ENCODE measurements at regions not wholly inside any gene's neighbourhood (a gene's known extent, or its start where the extent isn't known, plus 50 kb on each side); places are given as distances from the start of the nearest gene placed in this dataset.

DNA sequence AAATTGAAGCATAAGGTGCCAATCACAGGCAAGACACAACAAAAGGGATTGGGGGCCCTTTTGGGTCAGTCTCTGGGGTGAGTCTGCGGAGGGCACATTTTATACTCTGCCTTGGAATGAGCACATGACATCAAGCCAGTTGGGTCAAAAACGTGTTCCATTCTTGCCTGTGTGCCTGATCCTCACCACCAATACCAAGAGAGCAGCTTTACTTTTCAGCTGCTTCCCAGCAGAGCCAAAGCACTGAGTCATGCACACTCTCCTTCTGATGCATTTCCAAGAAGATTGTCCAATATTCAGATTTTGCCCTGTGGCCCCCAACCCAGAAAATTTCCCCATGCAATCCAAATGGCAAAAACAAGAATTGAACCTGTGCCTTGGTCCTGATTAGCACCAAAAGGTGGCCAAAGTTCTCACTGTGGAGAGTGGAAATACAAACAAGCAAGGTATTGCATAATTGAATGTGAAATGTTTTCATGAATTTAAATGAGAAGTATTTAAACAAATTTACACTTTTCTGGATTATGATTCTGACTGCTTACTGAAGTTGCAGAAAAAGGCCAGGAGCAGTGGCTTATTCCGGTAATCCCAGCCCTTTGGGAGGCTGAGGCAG, 217.8 kb upstream of the SOX9 start:
- 58% methylated on average over 3 of the region's 3 CpGs for WGBS (ENCODE audit: missing lambda C conversion rate)
- DNase-seq (ENCODE audit: low read depth in 1 of 2, low spot score in 1 of 2) (no peak), ATAC-seq (no peak), FAIRE-seq (no peak)
- H3K9me3 ChIP-seq, result peaks cover 8% of the 10 kb centered on the region; the same call in 1 of the 3 replicates
- POLR2A ChIA-PET, result no interaction called here
- H3K4me1 ChIP-seq, result no peaks in the 10 kb centered on the region
- no peak overlapping the region for H3K4me3 ChIP-seq
- no peak for TF ChIP-seq JUN (IDR thresholded peaks at IDR 0.05)
- no peak for TF ChIP-seq NR3C1 (IDR thresholded peaks at IDR 0.05)
- TF ChIP-seq, protein P1, sequence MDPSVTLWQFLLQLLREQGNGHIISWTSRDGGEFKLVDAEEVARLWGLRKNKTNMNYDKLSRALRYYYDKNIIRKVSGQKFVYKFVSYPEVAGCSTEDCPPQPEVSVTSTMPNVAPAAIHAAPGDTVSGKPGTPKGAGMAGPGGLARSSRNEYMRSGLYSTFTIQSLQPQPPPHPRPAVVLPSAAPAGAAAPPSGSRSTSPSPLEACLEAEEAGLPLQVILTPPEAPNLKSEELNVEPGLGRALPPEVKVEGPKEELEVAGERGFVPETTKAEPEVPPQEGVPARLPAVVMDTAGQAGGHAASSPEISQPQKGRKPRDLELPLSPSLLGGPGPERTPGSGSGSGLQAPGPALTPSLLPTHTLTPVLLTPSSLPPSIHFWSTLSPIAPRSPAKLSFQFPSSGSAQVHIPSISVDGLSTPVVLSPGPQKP (IDR thresholded peaks at IDR 0.05; ENCODE audit: low read depth, low read length), result no peak
- no peak for TF ChIP-seq JUNB (IDR thresholded peaks at IDR 0.05)
- no peak for TF ChIP-seq SMC3 (IDR thresholded peaks at IDR 0.05)
- no peak for TF ChIP-seq TFCP2L1 (CRISPR knock-in tag; IDR thresholded peaks at IDR 0.05)
- TF ChIP-seq, protein P2, sequence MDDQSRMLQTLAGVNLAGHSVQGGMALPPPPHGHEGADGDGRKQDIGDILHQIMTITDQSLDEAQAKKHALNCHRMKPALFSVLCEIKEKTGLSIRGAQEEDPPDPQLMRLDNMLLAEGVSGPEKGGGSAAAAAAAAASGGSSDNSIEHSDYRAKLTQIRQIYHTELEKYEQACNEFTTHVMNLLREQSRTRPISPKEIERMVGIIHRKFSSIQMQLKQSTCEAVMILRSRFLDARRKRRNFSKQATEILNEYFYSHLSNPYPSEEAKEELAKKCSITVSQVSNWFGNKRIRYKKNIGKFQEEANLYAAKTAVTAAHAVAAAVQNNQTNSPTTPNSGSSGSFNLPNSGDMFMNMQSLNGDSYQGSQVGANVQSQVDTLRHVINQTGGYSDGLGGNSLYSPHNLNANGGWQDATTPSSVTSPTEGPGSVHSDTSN (IDR thresholded peaks at IDR 0.05), result no peak
- no peak for TF ChIP-seq NPAS2 (CRISPR knock-in tag; IDR thresholded peaks at IDR 0.05; ENCODE audit: borderline replicate concordance)
- TF ChIP-seq GATA3 (IDR thresholded peaks at IDR 0.05; ENCODE audit: borderline replicate concordance), result no peak
- TF ChIP-seq FOXS1 (CRISPR knock-in tag; IDR thresholded peaks at IDR 0.05), result no peak
- TF ChIP-seq TP53 (CRISPR knock-in tag; IDR thresholded peaks at IDR 0.05), result no peak
- TF ChIP-seq, protein P3, sequence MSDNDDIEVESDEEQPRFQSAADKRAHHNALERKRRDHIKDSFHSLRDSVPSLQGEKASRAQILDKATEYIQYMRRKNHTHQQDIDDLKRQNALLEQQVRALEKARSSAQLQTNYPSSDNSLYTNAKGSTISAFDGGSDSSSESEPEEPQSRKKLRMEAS (IDR thresholded peaks at IDR 0.05), result no peak
- no peak for TF ChIP-seq ZNF302 (CRISPR knock-in tag; IDR thresholded peaks at IDR 0.05)
- no peak for TF ChIP-seq PHF8 (IDR thresholded peaks at IDR 0.05; ENCODE audit: borderline replicate concordance, low read depth)
- H3K27ac ChIP-seq, result no peak overlapping the region
- CTCF ChIA-PET, result no interaction called here
- no peak overlapping the region for H3K4me2 ChIP-seq

DNA sequence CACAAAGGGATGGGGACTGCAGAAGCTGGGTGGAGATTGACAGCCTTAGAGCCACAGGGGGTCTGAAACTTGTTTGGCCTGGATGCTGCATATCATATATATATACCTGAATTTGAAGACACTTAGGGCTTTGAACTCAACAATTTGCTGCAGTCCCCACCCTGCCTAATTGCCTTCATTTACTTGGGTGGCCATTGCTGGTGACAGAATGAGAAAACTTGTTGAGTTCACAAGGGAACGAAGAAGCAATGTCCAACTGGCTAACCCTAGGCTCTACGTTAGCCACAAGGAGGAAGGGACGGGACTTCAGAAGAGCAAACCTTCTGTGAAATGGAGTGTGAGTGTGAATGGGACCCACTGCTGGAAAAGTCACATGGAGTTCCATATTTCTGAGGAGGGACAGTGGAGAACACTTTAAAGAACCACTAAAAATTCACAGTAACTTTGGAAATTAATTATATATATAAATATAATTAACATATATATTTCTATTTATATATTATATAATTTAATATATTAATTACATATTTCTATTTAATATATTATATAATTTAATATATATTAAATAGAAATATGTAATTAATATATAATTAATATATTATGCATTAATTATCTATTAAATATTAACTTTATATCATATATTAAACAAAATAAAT, 215.3 kb upstream of the SOX9 start:
- FAIRE-seq (no peak), ATAC-seq (no peak), DNase-seq (ENCODE audit: low read depth in 1 of 2, low spot score in 1 of 2) (no peak)
- no peaks in the 10 kb centered on the region for H3K9me3 ChIP-seq
- WGBS (ENCODE audit: missing lambda C conversion rate), result 48% methylated on average over 3 of the region's 3 CpGs
- no peak overlapping the region for H3K4me2 ChIP-seq
- ChIA-PET POLR2A (no interaction called here), CTCF (interaction anchor here (0.9 kb wide), 1 partner anchor 42 kb away, joined by 5 read pairs; no protein-coding TSS in a partner anchor)
- H3K27ac ChIP-seq, result no peak overlapping the region
- H3K4me3 ChIP-seq, result no peak overlapping the region
- TF ChIP-seq RFX5 (IDR thresholded peaks at IDR 0.05) (no peak), POLR2AphosphoS2 (conservative IDR thresholded peaks at IDR 0.05; ENCODE audit: low read length) (no peak), JUNB (IDR thresholded peaks at IDR 0.05) (no peak), MAFK (IDR thresholded peaks at IDR 0.05; ENCODE audit: partially characterized antibody) (no peak), CHD4 (IDR thresholded peaks at IDR 0.05; ENCODE audit: borderline replicate concordance) (no peak), RAD21 (conservative IDR thresholded peaks at IDR 0.05 in 1 of 2, IDR thresholded peaks at IDR 0.05 in 1 of 2) (no peak), SMC3 (IDR thresholded peaks at IDR 0.05) (no peak)
- TF ChIP-seq, protein P4, sequence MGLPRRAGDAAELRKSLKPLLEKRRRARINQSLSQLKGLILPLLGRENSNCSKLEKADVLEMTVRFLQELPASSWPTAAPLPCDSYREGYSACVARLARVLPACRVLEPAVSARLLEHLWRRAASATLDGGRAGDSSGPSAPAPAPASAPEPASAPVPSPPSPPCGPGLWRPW (IDR thresholded peaks at IDR 0.05), result no peak
- H3K4me1 ChIP-seq, result no peaks in the 10 kb centered on the region

DNA sequence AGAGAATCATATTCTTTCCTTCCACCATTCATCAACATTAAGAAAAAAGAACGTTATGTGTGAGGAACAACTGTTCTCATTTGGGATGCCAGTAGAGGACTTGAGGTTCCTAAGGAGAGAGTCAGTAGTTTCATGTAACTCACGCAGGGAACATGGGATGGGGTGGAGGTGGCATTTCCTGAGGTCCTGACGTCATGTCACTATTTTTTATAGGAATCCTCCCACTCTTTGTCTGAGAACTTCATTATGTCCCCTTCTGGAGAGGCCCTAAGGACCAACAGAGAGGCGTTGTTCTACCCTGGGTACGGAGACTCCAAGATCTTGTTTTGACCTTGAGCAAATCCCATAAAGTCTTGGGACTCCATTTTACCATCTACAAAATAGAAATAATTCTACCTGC, 211.7 kb upstream of the SOX9 start:
- no peak for ATAC-seq
- ChIA-PET CTCF (interaction anchor here (0.5 kb wide), 1 partner anchor 389 kb away, joined by 3 read pairs; no protein-coding TSS in a partner anchor), POLR2A (no interaction called here)
- no peak for DNase-seq (ENCODE audit: low read depth in 1 of 2, low spot score in 1 of 2)
- Histone ChIP-seq H3K9me3 (no peaks in the 10 kb centered on the region), H3K4me1 (no peaks in the 10 kb centered on the region), H3K4me2 (no peak overlapping the region), H3K4me3 (no peak overlapping the region), H3K27ac (no peak overlapping the region)
- 44% methylated on average over 5 of the region's 5 CpGs for WGBS (ENCODE audit: missing lambda C conversion rate)
- peak; percentile 72 for FAIRE-seq
- TF ChIP-seq MAFK (IDR thresholded peaks at IDR 0.05; ENCODE audit: partially characterized antibody) (no peak), SMC3 (IDR thresholded peaks at IDR 0.05) (no peak), KDM5A (IDR thresholded peaks at IDR 0.05) (no peak), RNF2 (IDR thresholded peaks at IDR 0.05; ENCODE audit: borderline replicate concordance, low read depth) (no peak), NPAS2 (CRISPR knock-in tag; IDR thresholded peaks at IDR 0.05; ENCODE audit: borderline replicate concordance) (no peak), CHD4 (IDR thresholded peaks at IDR 0.05; ENCODE audit: borderline replicate concordance) (no peak), ZSCAN20 (CRISPR knock-in tag; IDR thresholded peaks at IDR 0.05) (no peak), PHF8 (IDR thresholded peaks at IDR 0.05; ENCODE audit: borderline replicate concordance, low read depth) (no peak)
- TF ChIP-seq, protein P3 (IDR thresholded peaks at IDR 0.05), result no peak
- TF ChIP-seq, protein P5, sequence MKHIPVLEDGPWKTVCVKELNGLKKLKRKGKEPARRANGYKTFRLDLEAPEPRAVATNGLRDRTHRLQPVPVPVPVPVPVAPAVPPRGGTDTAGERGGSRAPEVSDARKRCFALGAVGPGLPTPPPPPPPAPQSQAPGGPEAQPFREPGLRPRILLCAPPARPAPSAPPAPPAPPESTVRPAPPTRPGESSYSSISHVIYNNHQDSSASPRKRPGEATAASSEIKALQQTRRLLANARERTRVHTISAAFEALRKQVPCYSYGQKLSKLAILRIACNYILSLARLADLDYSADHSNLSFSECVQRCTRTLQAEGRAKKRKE (CRISPR knock-in tag; IDR thresholded peaks at IDR 0.05; ENCODE audit: low read depth), result no peak
- TF ChIP-seq, protein P2 (IDR thresholded peaks at IDR 0.05), result no peak
